IMR-90 (cell line): ENCODE measurements at regions not wholly inside any gene's neighbourhood (a gene's known extent, or its start where the extent isn't known, plus 50 kb on each side); places are given as distances from the start of the nearest gene placed in this dataset.

Source experiments
- ATAC-seq: fragments of 200-7000 bp; cut with Tn5 transposase; 2 replicates; pipeline ENCODE4 v1.9.1; 2020; ENCODE audit warnings: low read depth, mild to moderate bottlenecking, moderate library complexity
- BruUV-seq: library from RNA; stranded (reverse); fragments of 400-500 nt; replicated peaks from 2 replicates; lab custom pipeline; 2021; lab: Mats Ljungman, UMichigan
- CTCF ChIA-PET: fragments of 300-600 bp; formaldehyde crosslinking; extraction: SDS; loops from one replicate; lab custom pipeline; 2021; ENCODE audit warnings: antibody characterized with exemption; lab: Yijun Ruan, JAX
- POLR2A ChIA-PET: fragments of 300-600 bp; sonication (Branson Sonifier 250); formaldehyde crosslinking; loops from one replicate; lab custom pipeline; 2022; ENCODE audit warnings: antibody characterized with exemption; ENCODE audit not compliant: unreplicated experiment; lab: Charles Lee
- DNase-seq: peaks from one replicate; pipeline ENCODE4 v3.0.0; 2013
- H2AFZ ChIP-seq: replicated peaks from 2 replicates; pipeline ENCODE3; 2013; ENCODE audit warnings: low read length, mild to moderate bottlenecking; ENCODE audit not compliant: poor library complexity
- H2AK5ac ChIP-seq: 2 replicates; pipeline ENCODE4 v1.6.1; 2013; ENCODE audit warnings: low read depth, low read length, inconsistent platforms
- H2AK9ac ChIP-seq: replicated peaks from 2 replicates; pipeline ENCODE3; 2013; ENCODE audit warnings: mild to moderate bottlenecking, low read depth, low read length, moderate library complexity; ENCODE audit not compliant: poor library complexity
- H2BK120ac ChIP-seq: 2 replicates; pipeline ENCODE4 v1.6.1; 2013; ENCODE audit warnings: low read depth, low read length, inconsistent platforms
- H2BK15ac ChIP-seq: 3 replicates; pipeline ENCODE4 v1.6.1; 2013; ENCODE audit warnings: low read depth, low read length, inconsistent platforms
- H2BK20ac ChIP-seq: 2 replicates; pipeline ENCODE4 v1.6.1; 2013; ENCODE audit warnings: low read depth, mild to moderate bottlenecking, inconsistent platforms, low read length, moderate library complexity
- H2BK5ac ChIP-seq: 2 replicates; pipeline ENCODE4 v1.6.1; 2013; ENCODE audit warnings: mild to moderate bottlenecking, low read depth, low read length, inconsistent platforms; ENCODE audit not compliant: poor library complexity, severe bottlenecking
- H3K14ac ChIP-seq: replicated peaks from 2 replicates; pipeline ENCODE4 v1.6.1; 2013; ENCODE audit warnings: low read depth, low read length, inconsistent platforms
- H3K18ac ChIP-seq: 2 replicates; pipeline ENCODE4 v1.6.1; 2013; ENCODE audit warnings: low read depth, low read length, control low read depth
- H3K23ac ChIP-seq: 2 replicates; pipeline ENCODE4 v1.6.1; 2013; ENCODE audit warnings: low read depth, low read length, inconsistent platforms
- H3K27ac ChIP-seq: 2 replicates; pipeline ENCODE4 v1.5.1; 2013; ENCODE audit warnings: mild to moderate bottlenecking, control low read depth, low read length; ENCODE audit not compliant: insufficient read depth
- H3K27me3 ChIP-seq: 2 replicates; pipeline ENCODE4 v1.6.1; 2013; ENCODE audit warnings: low read length; ENCODE audit not compliant: control insufficient read depth, insufficient read depth
- H3K36me3 ChIP-seq: 2 replicates; pipeline ENCODE4 v1.6.1; 2013; ENCODE audit warnings: low read length, mixed read lengths; ENCODE audit not compliant: control insufficient read depth, insufficient read depth
- H3K4ac ChIP-seq: 2 replicates; pipeline ENCODE4 v1.6.1; 2013; ENCODE audit warnings: low read depth, low read length, inconsistent platforms
- H3K4me1 ChIP-seq: 2 replicates; pipeline ENCODE4 v1.6.1; 2013; ENCODE audit warnings: low read length, mixed read lengths; ENCODE audit not compliant: control insufficient read depth, insufficient read depth
- H3K4me2 ChIP-seq: 2 replicates; pipeline ENCODE4 v1.6.1; 2013; ENCODE audit warnings: low read depth, mild to moderate bottlenecking, control low read depth, low read length, moderate library complexity
- H3K4me3 ChIP-seq: 2 replicates; pipeline ENCODE4 v1.5.1; 2013; ENCODE audit warnings: low read depth, mild to moderate bottlenecking, control low read depth, low read length, moderate library complexity; ENCODE audit not compliant: insufficient read depth
- H3K56ac ChIP-seq: 2 replicates; pipeline ENCODE4 v1.6.1; 2013; ENCODE audit warnings: low read length, inconsistent platforms; ENCODE audit not compliant: insufficient read depth; ENCODE audit errors: extremely low read depth
- H3K79me1 ChIP-seq, 2 experiments: 2 replicates each; pipeline ENCODE4 v1.6.1; 2013; ENCODE audit warnings: low read length in 2 of 2, inconsistent platforms in 1 of 2, low read depth in 1 of 2
- H3K9ac ChIP-seq: 2 replicates; pipeline ENCODE4 v1.6.1; 2013; ENCODE audit warnings: low read depth, low read length, control low read depth
- H3K9me1 ChIP-seq: 2 replicates; pipeline ENCODE4 v1.6.1; 2013; ENCODE audit warnings: low read length, inconsistent platforms; ENCODE audit not compliant: insufficient read depth
- H3K9me3 ChIP-seq: 2 replicates; pipeline ENCODE4 v1.6.1; 2013; ENCODE audit warnings: low read length; ENCODE audit not compliant: control insufficient read depth, insufficient read depth
- H4K20me1 ChIP-seq: 2 replicates; pipeline ENCODE4 v1.6.1; 2013; ENCODE audit warnings: low read length, inconsistent platforms; ENCODE audit not compliant: insufficient read depth
- H4K5ac ChIP-seq: 2 replicates; pipeline ENCODE4 v1.6.1; 2013; ENCODE audit warnings: mild to moderate bottlenecking, low read depth, low read length, control low read depth
- H4K8ac ChIP-seq, 2 experiments: 2 replicates each; pipeline ENCODE4 v1.6.1; 2013; ENCODE audit warnings: low read depth in 2 of 2, low read length in 2 of 2, control low read depth in 1 of 2, inconsistent platforms in 1 of 2
- H4K91ac ChIP-seq: 2 replicates; pipeline ENCODE4 v1.6.1; 2013; ENCODE audit warnings: low read depth, low read length, inconsistent platforms; ENCODE audit not compliant: insufficient read depth
- MAFK ChIP-seq: IDR thresholded peaks from 2 replicates; pipeline ENCODE4 v1.6.1; 2012; ENCODE audit warnings: low read depth, low read length, improper control_type of control experiment
- MAZ ChIP-seq: IDR thresholded peaks from 2 replicates; pipeline ENCODE4 v1.6.1; 2012; ENCODE audit warnings: low read depth, mild to moderate bottlenecking, low read length, improper control_type of control experiment, moderate library complexity, borderline replicate concordance
- WGBS, 2 experiments: methylation state at CpG; one replicate each; pipeline versions ENCODE4 v1.1.5 to v1.1.7; 2013; ENCODE audit warnings: missing lambda C conversion rate in 2 of 2; ENCODE audit not compliant: insufficient read length in 1 of 2; ENCODE audit errors: extremely low coverage in 2 of 2; 5-methylcytosine and 5-hydroxymethylcytosine counted together
- dilution Hi-C: fragments of 300-500 bp; cut with HindIII; formaldehyde crosslinking; loops from one replicate; pipeline ENCODE4 v1.14.3; 2018; ENCODE audit warnings: low sequenced_read_pairs; ENCODE audit not compliant: unreplicated experiment
- in situ Hi-C: fragments of 300-500 bp; cut with MboI; formaldehyde crosslinking; loops from 3 replicates; pipeline ENCODE4 v1.14.3; 2019; ENCODE audit warnings: low sequenced_read_pairs, inconsistent platforms, mixed read lengths
- intact Hi-C: fragments of 100-400 bp; cut with micrococcal nuclease; formaldehyde crosslinking; loops from 2 replicates; pipeline ENCODE4 v1.10.0; 2022

- dilution Hi-C loops, result no loop called here
- no CpG with 5 or more reads among the region's 4 CpGs for WGBS, 2 experiments
- no TSS peak for BruUV-seq
Observed at GRCh38 chr3:107894998-107895397, 195.8 kb downstream of the CD47 start.

More at GRCh38 chr3:107894998-107895397, 195.8 kb downstream of the CD47 start:
- Histone ChIP-seq H3K56ac (no peak overlapping the region), H3K27me3 (peaks cover 8% of the 10 kb centered on the region), H3K14ac (no peak overlapping the region), H2BK20ac (no peak overlapping the region), H3K9ac (no peak overlapping the region), H2BK15ac (no peak overlapping the region), H4K8ac (no peak overlapping the region), H4K20me1 (no peaks in the 10 kb centered on the region), H3K18ac (no peak overlapping the region), H2AFZ (no peak overlapping the region), H3K79me1 (no peaks in the 10 kb centered on the region), H2BK5ac (no peak overlapping the region), H3K23ac (no peak overlapping the region), H3K4me3 (no peak overlapping the region), H2BK120ac (no peak overlapping the region), H3K36me3 (no peaks in the 10 kb centered on the region), H3K4me1 (peaks cover 2% of the 10 kb centered on the region; the same call in 1 of the 2 replicates), H3K9me3 (no peaks in the 10 kb centered on the region), H3K27ac (no peak overlapping the region), H2AK5ac (no peak overlapping the region), H2AK9ac (no peak overlapping the region), H3K9me1 (0 out of 2 replicates have a peak, but pooled peaks cover 4% of the 10 kb centered on the region), H4K91ac (no peak overlapping the region), H4K5ac (no peak overlapping the region), H3K4me2 (no peak overlapping the region), H3K4ac (no peak overlapping the region)
- no peak for DNase-seq
- no peak for ATAC-seq
- TF ChIP-seq MAFK (peak; percentile 88), MAZ (no peak)
- ChIA-PET POLR2A (no interaction called here), CTCF (interaction anchor here (0.6 to 1.4 kb wide), 2 partner anchors 50 to 465 kb away, joined by 3 to 4 read pairs; no protein-coding TSS in a partner anchor)
- intact Hi-C loops, result no loop called here
- in situ Hi-C loops, result no loop called here
